Endothelial cell (in vitro differentiated cells): ENCODE measurements at regions not wholly inside any gene's neighbourhood (a gene's known extent, or its start where the extent isn't known, plus 50 kb on each side); places are given as distances from the start of the nearest gene placed in this dataset.
A peak's percentile ranks its signal among the peaks of the same experiment; 100 is the strongest.
"Not testable (repeated sequence)": the region's sequence is repeated elsewhere in the genome, so short reads cannot be mapped to it uniquely, and the experiment has no call there.

Experiments
- DNase-seq: peaks from one replicate; pipeline ENCODE4 v3.0.0; 2021; ENCODE audit warnings: low spot score
- H3K27ac Mint-ChIP-seq: one replicate; pipeline ENCODE4 v1.8.0; 2021; ENCODE audit warnings: mixed read lengths, inconsistent platforms; ENCODE audit not compliant: unreplicated experiment
- H3K27me3 Mint-ChIP-seq: one replicate; pipeline ENCODE4 v1.8.0; 2021; ENCODE audit warnings: mild to moderate bottlenecking, moderate library complexity, mixed read lengths, inconsistent platforms; ENCODE audit not compliant: unreplicated experiment
- H3K36me3 Mint-ChIP-seq: one replicate; pipeline ENCODE4 v1.8.0; 2021; ENCODE audit warnings: mild to moderate bottlenecking, low read depth, mixed read lengths, inconsistent platforms; ENCODE audit not compliant: unreplicated experiment
- H3K4me1 Mint-ChIP-seq: one replicate; pipeline ENCODE4 v1.8.0; 2021; ENCODE audit warnings: mild to moderate bottlenecking, mixed read lengths, inconsistent platforms; ENCODE audit not compliant: unreplicated experiment
- H3K4me3 Mint-ChIP-seq: one replicate; pipeline ENCODE4 v1.8.0; 2021; ENCODE audit warnings: mild to moderate bottlenecking, mixed read lengths, inconsistent platforms; ENCODE audit not compliant: unreplicated experiment
- H3K9me3 Mint-ChIP-seq: one replicate; pipeline ENCODE4 v1.8.0; 2021; ENCODE audit warnings: mixed read lengths, inconsistent platforms; ENCODE audit not compliant: unreplicated experiment
- CTCF ChIP-seq: fragments of 200-600 bp; sonication (generic); IDR thresholded peaks from one replicate; pipeline ENCODE4 v1.5.0; 2021; ENCODE audit warnings: antibody characterized with exemption; ENCODE audit not compliant: unreplicated experiment

- no peaks in the 10 kb centered on the region for H3K9me3 Mint-ChIP-seq
- DNase-seq: no peak
- H3K27ac Mint-ChIP-seq: no peak overlapping the region
- H3K27me3 Mint-ChIP-seq: no peaks in the 10 kb centered on the region
- no peaks in the 10 kb centered on the region for H3K4me1 Mint-ChIP-seq
- no peak for TF ChIP-seq CTCF
- no peak overlapping the region for H3K4me3 Mint-ChIP-seq
- no peaks in the 10 kb centered on the region for H3K36me3 Mint-ChIP-seq
Observed at GRCh38 chr5:92328584-92329259, 945.6 kb upstream of the ARRDC3 start.

GRCh38 chr5:92320446-92320845 lies 937.3 kb upstream of the ARRDC3 start:
- Mint-ChIP-seq H3K4me3 (no peak overlapping the region), H3K27me3 (no peaks in the 10 kb centered on the region), H3K36me3 (no peaks in the 10 kb centered on the region), H3K9me3 (no peaks in the 10 kb centered on the region), H3K4me1 (no peaks in the 10 kb centered on the region), H3K27ac (no peak overlapping the region)
- DNase-seq: no peak
- TF ChIP-seq CTCF: no peak

- no peak for TF ChIP-seq CTCF
- no peak overlapping the region for H3K4me3 Mint-ChIP-seq
- H3K4me1 Mint-ChIP-seq: no peaks in the 10 kb centered on the region
- no peak overlapping the region for H3K27ac Mint-ChIP-seq
- no peak for DNase-seq
- H3K9me3 Mint-ChIP-seq: no peaks in the 10 kb centered on the region
- no peaks in the 10 kb centered on the region for H3K27me3 Mint-ChIP-seq
- H3K36me3 Mint-ChIP-seq: no peaks in the 10 kb centered on the region
Observed at GRCh38 chr5:92313385-92313784, 930.3 kb upstream of the ARRDC3 start.

GRCh38 chr5:92309336-92309991 lies 926.3 kb upstream of the ARRDC3 start:
- Mint-ChIP-seq H3K27ac (no peak overlapping the region), H3K27me3 (no peaks in the 10 kb centered on the region), H3K4me3 (no peak overlapping the region), H3K4me1 (no peaks in the 10 kb centered on the region), H3K36me3 (no peaks in the 10 kb centered on the region), H3K9me3 (no peaks in the 10 kb centered on the region)
- peak; percentile 70 for TF ChIP-seq CTCF
- no peak for DNase-seq

GRCh38 chr5:92308679-92309078 lies 925.6 kb upstream of the ARRDC3 start:
- Mint-ChIP-seq H3K9me3 (no peaks in the 10 kb centered on the region), H3K4me3 (no peak overlapping the region), H3K36me3 (no peaks in the 10 kb centered on the region), H3K27ac (no peak overlapping the region), H3K4me1 (no peaks in the 10 kb centered on the region), H3K27me3 (no peaks in the 10 kb centered on the region)
- no peak for DNase-seq
- TF ChIP-seq CTCF: no peak

GRCh38 chr5:92302356-92302755 lies 919.2 kb upstream of the ARRDC3 start:
- H3K9me3 Mint-ChIP-seq, H3K36me3 Mint-ChIP-seq, H3K27ac Mint-ChIP-seq, H3K27me3 Mint-ChIP-seq, DNase-seq, H3K4me3 Mint-ChIP-seq, H3K4me1 Mint-ChIP-seq: not testable (repeated sequence)
